Thoracic aorta (tissue), 2 donors: ENCODE measurements at regions not wholly inside any gene's neighbourhood (a gene's known extent, or its start where the extent isn't known, plus 50 kb on each side); places are given as distances from the start of the nearest gene placed in this dataset.
"Not testable (repeated sequence)": the region's sequence is repeated elsewhere in the genome, so short reads cannot be mapped to it uniquely, and the experiment has no call there.

Experiments used
- ATAC-seq: fragments of 150-250 bp; one replicate; pipeline ENCODE4 v1.8.0; 2017; ENCODE audit warnings: low read depth; ENCODE audit not compliant: insufficient number of reproducible peaks, low FRiP score
- DNase-seq: peaks from one replicate; pipeline ENCODE4 v3.0.0-alpha.2; 2020; ENCODE audit warnings: low spot score
- H3K27ac ChIP-seq, 2 donors: fragments of 200-600 bp; sonication (generic); 1 replicate in 1 of 2; 2 replicates in 1 of 2; pipeline ENCODE4 v1.5.1; 2016; ENCODE audit warnings: mild to moderate bottlenecking in 2 of 2, moderate library complexity in 2 of 2
- H3K27me3 ChIP-seq: fragments of 200-600 bp; sonication (generic); replicated peaks from 2 replicates; pipeline ENCODE4 v1.6.0; 2016; ENCODE audit warnings: mild to moderate bottlenecking; ENCODE audit not compliant: insufficient read depth
- H3K36me3 ChIP-seq: fragments of 200-600 bp; sonication (generic); one replicate; pipeline ENCODE4 v1.5.1; 2016
- H3K4me1 ChIP-seq, 2 donors: fragments of 200-600 bp; sonication (generic); 1 replicate in 1 of 2; 2 replicates in 1 of 2; pipeline versions ENCODE4 v1.5.1 to v1.6.0; 2016; ENCODE audit warnings: low read depth in 2 of 2, mild to moderate bottlenecking in 1 of 2; ENCODE audit not compliant: control insufficient read depth in 1 of 2
- H3K4me3 ChIP-seq: fragments of 200-600 bp; sonication (generic); 2 replicates; pipeline ENCODE4 v1.5.1; 2016; ENCODE audit warnings: mild to moderate bottlenecking
- H3K9me3 ChIP-seq: fragments of 200-600 bp; sonication (generic); 2 replicates; pipeline ENCODE4 v1.5.1; 2016
- TF ChIP-seq, protein P1 (sequence below): fragments of 200-600 bp; sonication (generic); IDR thresholded peaks from one replicate; pipeline ENCODE4 v1.5.1; 2019; ENCODE audit warnings: antibody characterized with exemption

DNA sequence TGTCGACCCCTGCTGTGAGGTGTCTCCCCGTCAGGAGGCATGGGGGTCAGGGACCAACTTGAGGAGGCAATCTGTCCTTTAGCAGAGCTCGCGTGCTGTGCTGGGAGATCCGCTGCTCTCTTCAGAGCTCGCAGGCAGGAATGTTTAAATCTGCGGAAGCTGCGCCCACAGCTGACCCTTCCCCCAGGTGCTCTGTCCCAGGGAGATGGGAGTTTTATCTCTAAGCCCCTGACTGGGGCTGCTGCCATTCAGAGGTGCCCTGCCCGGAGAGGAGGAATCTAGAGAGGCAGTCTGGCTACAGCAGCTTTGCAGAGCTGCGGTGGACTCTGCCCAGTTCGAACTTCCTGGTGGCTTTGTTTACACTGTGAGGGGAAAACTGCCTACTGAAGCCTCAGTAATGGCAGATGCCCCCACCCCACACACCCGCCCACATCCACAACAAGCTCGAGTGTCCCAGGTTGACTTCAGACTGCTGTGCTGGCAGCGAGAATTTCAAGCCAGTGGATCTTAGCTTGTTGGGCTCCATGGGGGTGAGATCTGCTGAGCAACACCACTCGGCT lies 133.1 kb downstream of the CENPC start:
- not testable (repeated sequence) for ATAC-seq

DNA sequence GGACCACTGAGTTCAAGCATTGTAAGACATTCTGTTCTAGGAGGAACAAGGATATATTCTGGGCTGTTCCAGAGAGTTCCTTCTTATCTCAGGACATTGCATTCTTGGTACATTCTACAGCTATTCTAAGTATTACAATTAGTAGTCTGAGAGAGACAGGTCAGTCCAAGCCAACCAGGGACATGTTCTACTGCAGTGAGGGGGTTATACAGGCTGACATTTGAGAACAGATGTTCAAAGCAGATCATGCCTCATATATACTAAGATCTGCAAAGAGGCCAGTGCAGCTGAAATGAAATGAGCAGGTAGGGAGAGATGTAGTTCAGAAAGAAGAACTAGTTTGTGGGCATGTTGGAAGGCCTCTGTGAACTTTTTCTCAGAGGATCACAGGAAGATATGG lies 142.0 kb downstream of the CENPC start:
- H3K4me1 ChIP-seq = no peaks in the 10 kb centered on the region
- H3K4me3 ChIP-seq = no peak overlapping the region
- no peaks in the 10 kb centered on the region for H3K27me3 ChIP-seq
- H3K9me3 ChIP-seq = no peaks in the 10 kb centered on the region
- DNase-seq = no peak
- no peak for ATAC-seq
- TF ChIP-seq, protein P1, sequence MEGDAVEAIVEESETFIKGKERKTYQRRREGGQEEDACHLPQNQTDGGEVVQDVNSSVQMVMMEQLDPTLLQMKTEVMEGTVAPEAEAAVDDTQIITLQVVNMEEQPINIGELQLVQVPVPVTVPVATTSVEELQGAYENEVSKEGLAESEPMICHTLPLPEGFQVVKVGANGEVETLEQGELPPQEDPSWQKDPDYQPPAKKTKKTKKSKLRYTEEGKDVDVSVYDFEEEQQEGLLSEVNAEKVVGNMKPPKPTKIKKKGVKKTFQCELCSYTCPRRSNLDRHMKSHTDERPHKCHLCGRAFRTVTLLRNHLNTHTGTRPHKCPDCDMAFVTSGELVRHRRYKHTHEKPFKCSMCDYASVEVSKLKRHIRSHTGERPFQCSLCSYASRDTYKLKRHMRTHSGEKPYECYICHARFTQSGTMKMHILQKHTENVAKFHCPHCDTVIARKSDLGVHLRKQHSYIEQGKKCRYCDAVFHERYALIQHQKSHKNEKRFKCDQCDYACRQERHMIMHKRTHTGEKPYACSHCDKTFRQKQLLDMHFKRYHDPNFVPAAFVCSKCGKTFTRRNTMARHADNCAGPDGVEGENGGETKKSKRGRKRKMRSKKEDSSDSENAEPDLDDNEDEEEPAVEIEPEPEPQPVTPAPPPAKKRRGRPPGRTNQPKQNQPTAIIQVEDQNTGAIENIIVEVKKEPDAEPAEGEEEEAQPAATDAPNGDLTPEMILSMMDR = no peak
- H3K36me3 ChIP-seq = no peaks in the 10 kb centered on the region
- no peak overlapping the region for H3K27ac ChIP-seq

More for the DNA sequence above, 133.1 kb downstream of the CENPC start:
- not testable (repeated sequence) for H3K4me3 ChIP-seq, DNase-seq, H3K27ac ChIP-seq, H3K36me3 ChIP-seq, H3K27me3 ChIP-seq, H3K4me1 ChIP-seq, H3K9me3 ChIP-seq

DNA sequence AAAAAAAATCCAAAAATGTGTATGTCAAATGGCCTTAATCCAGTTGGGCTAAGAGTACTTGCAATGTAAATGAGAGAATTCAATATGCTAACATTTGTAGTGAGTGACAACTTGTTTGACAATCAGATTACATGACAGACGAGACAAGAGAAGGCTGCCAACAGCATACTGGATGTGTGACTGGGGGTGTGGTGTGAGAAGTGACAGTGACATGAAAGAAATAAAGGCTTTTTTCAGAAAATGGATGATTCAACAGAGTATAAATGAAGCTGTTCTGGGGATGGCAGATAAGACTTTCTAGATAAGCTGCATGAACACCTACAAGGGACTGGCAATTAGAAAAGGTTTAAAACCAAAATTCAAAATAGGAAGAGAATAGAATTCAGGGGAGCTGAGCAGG lies 143.4 kb downstream of the CENPC start:
- no peak for ATAC-seq
- H3K36me3 ChIP-seq = no peaks in the 10 kb centered on the region
- H3K4me1 ChIP-seq = no peaks in the 10 kb centered on the region
- H3K27ac ChIP-seq = no peak overlapping the region
- H3K4me3 ChIP-seq = no peak overlapping the region
- TF ChIP-seq, protein P1 = no peak
- H3K9me3 ChIP-seq = no peaks in the 10 kb centered on the region
- no peak for DNase-seq
- H3K27me3 ChIP-seq = no peaks in the 10 kb centered on the region

DNA sequence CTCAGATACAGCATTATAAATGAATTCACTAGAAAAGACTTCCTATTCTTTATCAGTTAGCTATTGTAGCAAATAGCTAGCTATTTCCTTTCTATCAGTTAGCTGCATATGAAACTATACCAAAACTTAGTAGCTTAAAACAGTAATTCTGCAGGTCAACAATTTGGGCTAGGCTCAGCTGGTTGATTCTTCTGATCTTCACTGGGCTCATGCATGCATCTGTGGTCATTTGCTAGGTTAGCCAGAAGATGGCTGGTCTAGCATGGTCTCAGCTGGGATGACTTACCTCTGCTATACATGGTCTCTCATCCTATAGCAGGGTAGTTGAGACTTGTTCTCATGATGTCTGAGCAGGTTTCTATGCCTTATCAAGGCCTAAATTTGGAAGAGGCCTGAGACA lies 147.4 kb downstream of the CENPC start:
- ATAC-seq = no peak

DNA sequence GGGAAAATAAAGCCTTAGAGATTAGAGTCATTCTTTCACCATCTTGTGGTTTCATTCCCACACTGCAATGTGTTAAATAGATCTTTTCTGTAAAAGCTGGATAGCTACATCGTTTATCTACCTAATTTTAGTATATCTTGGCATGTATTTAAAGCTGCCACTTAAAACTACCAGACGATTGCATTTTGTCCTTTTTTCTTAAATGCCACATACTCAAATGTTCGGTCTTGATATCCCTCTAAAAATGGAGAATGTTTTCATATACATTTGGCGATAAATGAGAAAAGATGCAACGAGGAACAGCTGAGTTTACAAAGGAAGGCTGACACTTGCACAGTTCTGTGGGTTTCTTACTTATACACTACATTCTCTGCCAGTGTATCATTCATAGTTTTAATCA lies 148.3 kb downstream of the CENPC start:
- no peaks in the 10 kb centered on the region for H3K9me3 ChIP-seq
- no peaks in the 10 kb centered on the region for H3K36me3 ChIP-seq
- ATAC-seq (no peak), DNase-seq (no peak)
- no peaks in the 10 kb centered on the region for H3K27me3 ChIP-seq
- no peak overlapping the region for H3K4me3 ChIP-seq
- H3K4me1 ChIP-seq = no peaks in the 10 kb centered on the region
- TF ChIP-seq, protein P1 = no peak
- no peak overlapping the region for H3K27ac ChIP-seq

More for the DNA sequence above, 147.4 kb downstream of the CENPC start:
- DNase-seq = no peak
- TF ChIP-seq, protein P1 = no peak
- Histone ChIP-seq H3K4me3 (no peak overlapping the region), H3K9me3 (no peaks in the 10 kb centered on the region), H3K36me3 (no peaks in the 10 kb centered on the region), H3K27ac (no peak overlapping the region), H3K27me3 (no peaks in the 10 kb centered on the region), H3K4me1 (no peaks in the 10 kb centered on the region)

DNA sequence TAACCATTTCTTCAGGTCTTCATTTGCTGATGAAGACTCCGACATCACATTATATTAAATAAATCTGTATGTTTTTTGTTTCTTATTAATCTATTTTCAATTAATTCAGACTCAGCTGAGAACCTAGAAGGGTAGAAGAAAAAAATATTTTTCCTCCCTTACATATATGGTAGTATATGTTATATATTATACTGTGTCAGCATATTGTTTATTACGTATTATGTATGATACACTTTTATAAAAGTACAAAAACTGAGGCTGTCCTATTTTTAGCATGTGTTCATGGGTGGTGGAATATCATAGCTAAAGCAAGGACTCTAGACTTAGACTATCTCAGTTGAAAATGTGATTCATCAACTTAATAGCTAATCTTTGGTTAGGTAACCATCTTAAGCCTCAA lies 149.3 kb downstream of the CENPC start:
- DNase-seq (no peak), ATAC-seq (no peak)
- Histone ChIP-seq H3K4me1 (no peaks in the 10 kb centered on the region), H3K27me3 (no peaks in the 10 kb centered on the region), H3K36me3 (no peaks in the 10 kb centered on the region), H3K4me3 (no peak overlapping the region), H3K9me3 (no peaks in the 10 kb centered on the region), H3K27ac (no peak overlapping the region)
- TF ChIP-seq, protein P1 = no peak
